KMS-11 (cell line): ENCODE measurements at regions not wholly inside any gene's neighbourhood (a gene's known extent, or its start where the extent isn't known, plus 50 kb on each side); places are given as distances from the start of the nearest gene placed in this dataset.

ENCODE experiments used
- H2AFZ ChIP-seq: fragments of 200-600 bp; sonication (generic); 2 replicates; pipeline ENCODE4 v1.6.1; 2016; ENCODE audit warnings: antibody characterized with exemption, mixed run types, low read depth
- H3K27ac ChIP-seq: fragments of 200-600 bp; sonication (generic); 2 replicates; pipeline ENCODE4 v1.6.1; 2016; ENCODE audit warnings: mild to moderate bottlenecking, mixed run types
- H3K27me3 ChIP-seq: fragments of 200-600 bp; sonication (generic); 2 replicates; pipeline ENCODE4 v1.6.1; 2017; ENCODE audit warnings: mild to moderate bottlenecking, low read depth, mixed run types, moderate library complexity; ENCODE audit not compliant: insufficient read depth
- H3K36me3 ChIP-seq: fragments of 200-600 bp; sonication (generic); 2 replicates; pipeline ENCODE4 v1.6.1; 2017; ENCODE audit warnings: mild to moderate bottlenecking, mixed run types; ENCODE audit not compliant: insufficient read depth
- H3K4me1 ChIP-seq: fragments of 200-600 bp; sonication (generic); 2 replicates; pipeline ENCODE4 v1.6.1; 2016; ENCODE audit warnings: mild to moderate bottlenecking, low read depth, mixed run types; ENCODE audit not compliant: poor library complexity, severe bottlenecking
- H3K4me2 ChIP-seq: fragments of 200-600 bp; sonication (generic); 2 replicates; pipeline ENCODE4 v1.7.0; 2016; ENCODE audit warnings: mild to moderate bottlenecking, mixed run types
- H3K4me3 ChIP-seq: fragments of 200-600 bp; sonication (generic); IDR thresholded peaks from 2 replicates; pipeline ENCODE4 v1.6.1; 2017; ENCODE audit warnings: low read depth, low read length, mixed read lengths; ENCODE audit not compliant: insufficient read depth
- H3K79me2 ChIP-seq: fragments of 200-600 bp; sonication (generic); 2 replicates; pipeline ENCODE4 v1.6.1; 2016; ENCODE audit warnings: low read depth, mixed run types; ENCODE audit not compliant: insufficient read depth
- H3K9ac ChIP-seq: fragments of 200-600 bp; sonication (generic); 2 replicates; pipeline ENCODE4 v1.6.1; 2016; ENCODE audit warnings: mild to moderate bottlenecking, mixed run types
- H4K20me1 ChIP-seq: fragments of 200-600 bp; sonication (generic); 2 replicates; pipeline ENCODE4 v1.6.1; 2016; ENCODE audit warnings: mild to moderate bottlenecking, mixed run types; ENCODE audit not compliant: insufficient read depth
- CTCF ChIP-seq: fragments of 200-600 bp; sonication (generic); conservative IDR thresholded peaks from 2 replicates; pipeline ENCODE4 v1.6.1; 2017; ENCODE audit warnings: low read depth, mild to moderate bottlenecking, antibody characterized with exemption, low read length, moderate library complexity, mixed read lengths

GRCh38 chr19:29450306-29450705 lies 75.5 kb upstream of the VSTM2B start:
- Histone ChIP-seq H3K36me3 (no peaks in the 10 kb centered on the region), H3K27me3 (no peaks in the 10 kb centered on the region; the same call in 1 of the 2 replicates), H4K20me1 (no peaks in the 10 kb centered on the region), H3K27ac (no peak overlapping the region), H3K4me1 (no peaks in the 10 kb centered on the region), H3K4me3 (no peak overlapping the region), H3K9ac (no peak overlapping the region), H3K4me2 (no peak overlapping the region), H3K79me2 (no peaks in the 10 kb centered on the region), H2AFZ (no peak overlapping the region)
- TF ChIP-seq CTCF: no peak

DNA sequence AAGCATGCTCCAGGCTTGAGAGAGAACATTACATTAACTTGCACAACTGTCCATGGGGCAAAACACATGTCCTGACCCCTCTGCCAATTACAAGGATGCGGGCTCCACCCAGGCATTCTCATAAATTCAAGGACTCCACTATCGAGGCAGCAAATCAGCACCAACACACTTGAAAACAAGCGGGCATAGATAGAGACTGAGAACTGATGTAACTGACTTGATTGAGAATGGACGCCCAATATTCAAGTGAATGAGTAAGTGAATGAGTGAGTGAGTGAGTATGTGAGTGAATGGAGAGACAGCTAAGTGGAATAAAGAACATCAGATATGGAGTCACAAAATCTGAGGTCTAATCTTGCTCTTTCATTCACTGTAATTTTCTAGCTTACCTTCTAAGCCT lies 75.0 kb upstream of the VSTM2B start:
- Histone ChIP-seq H3K4me1 (no peaks in the 10 kb centered on the region), H3K36me3 (no peaks in the 10 kb centered on the region), H3K79me2 (no peaks in the 10 kb centered on the region), H3K9ac (no peak overlapping the region), H3K4me3 (no peak overlapping the region), H3K4me2 (no peak overlapping the region), H2AFZ (no peak overlapping the region), H3K27ac (no peak overlapping the region), H4K20me1 (no peaks in the 10 kb centered on the region), H3K27me3 (no peaks in the 10 kb centered on the region; the same call in 1 of the 2 replicates)
- TF ChIP-seq CTCF: no peak

DNA sequence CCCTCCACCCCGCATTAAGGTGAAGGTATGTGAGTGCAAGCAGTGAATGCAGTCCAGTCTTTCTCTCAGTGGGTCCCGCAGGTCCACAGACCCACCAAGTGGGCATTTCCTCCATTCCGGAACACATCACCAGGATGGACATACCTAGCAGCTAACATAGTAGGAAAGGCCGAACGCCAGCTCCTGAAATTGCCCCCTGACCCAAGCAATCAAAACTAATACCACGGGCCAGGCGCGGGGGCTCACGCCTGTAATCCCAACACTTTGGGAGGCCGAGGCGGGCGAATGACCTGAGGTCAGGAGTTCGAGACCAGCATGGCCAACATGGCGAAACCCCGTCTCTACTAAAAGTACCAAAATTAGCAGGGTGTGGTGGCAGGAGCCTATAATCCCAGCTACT lies 71.7 kb upstream of the VSTM2B start:
- Histone ChIP-seq H3K79me2 (no peaks in the 10 kb centered on the region), H3K27ac (no peak overlapping the region), H3K4me2 (no peak overlapping the region), H3K27me3 (no peaks in the 10 kb centered on the region; the same call in 1 of the 2 replicates), H2AFZ (no peak overlapping the region), H3K36me3 (no peaks in the 10 kb centered on the region), H3K4me1 (no peaks in the 10 kb centered on the region), H4K20me1 (no peaks in the 10 kb centered on the region), H3K4me3 (no peak overlapping the region), H3K9ac (no peak overlapping the region)
- no peak for TF ChIP-seq CTCF

DNA sequence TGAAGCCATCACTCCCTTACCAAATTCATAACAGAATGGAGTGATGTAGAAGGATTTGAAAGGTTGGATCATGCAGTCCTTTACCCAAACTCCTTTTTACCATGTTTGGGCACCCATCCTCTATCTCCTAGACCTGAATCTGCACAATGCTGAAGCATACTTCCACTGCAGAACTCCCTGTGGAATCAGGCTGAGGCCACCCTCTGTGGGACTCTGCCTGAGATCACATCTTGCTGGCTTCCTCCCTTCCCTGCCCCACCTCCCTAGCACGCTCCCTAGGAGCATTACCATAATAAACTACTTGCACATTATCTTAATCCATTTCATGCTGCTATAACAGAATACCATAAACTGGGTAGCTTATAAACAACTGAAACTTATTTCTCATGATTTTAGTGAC lies 68.4 kb upstream of the VSTM2B start:
- H3K4me1 ChIP-seq: no peaks in the 10 kb centered on the region
- no peaks in the 10 kb centered on the region for H3K79me2 ChIP-seq
- H4K20me1 ChIP-seq: no peaks in the 10 kb centered on the region
- TF ChIP-seq CTCF: no peak
- H3K4me2 ChIP-seq: no peak overlapping the region
- H3K27me3 ChIP-seq: no peaks in the 10 kb centered on the region
- no peak overlapping the region for H3K27ac ChIP-seq
- no peak overlapping the region for H3K4me3 ChIP-seq
- H3K36me3 ChIP-seq: no peaks in the 10 kb centered on the region
- no peak overlapping the region for H3K9ac ChIP-seq
- no peak overlapping the region for H2AFZ ChIP-seq
